ENCODE measurements at regions not wholly inside any gene's neighbourhood (a gene's known extent, or its start where the extent isn't known, plus 50 kb on each side); places are given as distances from the start of the nearest gene placed in this dataset.

- Histone ChIP-seq H3K36me3 (ENCODE audit: control insufficient read depth, insufficient read depth, low read length) (no peaks in the 10 kb centered on the region), H3K4me3 (ENCODE audit: low read depth, low read length) (no peak overlapping the region), H3K27ac (ENCODE audit: low read depth, low read length) (no peak overlapping the region), H3K4me1 (ENCODE audit: control insufficient read depth, insufficient read depth, low read length) (peaks cover 8% of the 10 kb centered on the region; the same call in 1 of the 2 replicates), H3K9ac (ENCODE audit: low read length) (no peak overlapping the region), H3K9me3 (ENCODE audit: control insufficient read depth, insufficient read depth, low read depth, low read length) (0 out of 2 replicates have a peak, but pooled peaks cover 3% of the 10 kb centered on the region), H3K27me3 (ENCODE audit: control insufficient read depth, insufficient read depth, low read length) (no peaks in the 10 kb centered on the region)
These were observed 152.2 kb downstream of the PSAT1 start for GRCh38 chr9:78448960-78449673.

DNA sequence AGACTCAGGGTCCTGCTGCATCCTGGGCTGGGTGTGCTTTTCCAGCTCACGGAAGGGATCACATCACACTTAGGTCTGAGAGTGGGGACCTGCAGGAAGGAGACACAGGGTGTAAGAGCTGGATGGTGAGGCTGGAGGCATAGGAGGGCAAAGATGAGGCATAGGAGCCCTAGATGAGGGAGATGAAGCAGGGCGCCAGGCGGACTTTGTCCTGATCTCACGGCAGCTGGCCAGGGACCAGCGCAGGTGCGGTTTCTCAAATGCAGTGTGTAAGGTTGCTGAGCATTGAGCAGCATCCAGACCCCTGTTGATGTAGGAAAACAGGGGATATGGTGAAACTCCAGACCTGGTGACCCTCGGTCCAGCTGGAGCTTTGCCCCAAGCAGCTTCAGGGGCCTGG is 156.5 kb downstream of the PSAT1 start:
- Histone ChIP-seq H3K27ac (ENCODE audit: low read depth, low read length) (no peak overlapping the region), H3K4me3 (ENCODE audit: low read depth, low read length) (no peak overlapping the region), H3K9me3 (ENCODE audit: control insufficient read depth, insufficient read depth, low read depth, low read length) (no peaks in the 10 kb centered on the region), H3K4me1 (ENCODE audit: control insufficient read depth, insufficient read depth, low read length) (peaks cover 8% of the 10 kb centered on the region; the same call in 1 of the 2 replicates), H3K36me3 (ENCODE audit: control insufficient read depth, insufficient read depth, low read length) (no peaks in the 10 kb centered on the region), H3K9ac (ENCODE audit: low read length) (no peak overlapping the region), H3K27me3 (ENCODE audit: control insufficient read depth, insufficient read depth, low read length) (no peaks in the 10 kb centered on the region)

- H3K9ac ChIP-seq (ENCODE audit: low read length) = no peak overlapping the region
- no peaks in the 10 kb centered on the region for H3K36me3 ChIP-seq (ENCODE audit: control insufficient read depth, insufficient read depth, low read length)
- H3K4me3 ChIP-seq (ENCODE audit: low read depth, low read length) = no peak overlapping the region
- H3K4me1 ChIP-seq (ENCODE audit: control insufficient read depth, insufficient read depth, low read length) = no peaks in the 10 kb centered on the region
- no peaks in the 10 kb centered on the region for H3K27me3 ChIP-seq (ENCODE audit: control insufficient read depth, insufficient read depth, low read length)
- H3K9me3 ChIP-seq (ENCODE audit: control insufficient read depth, insufficient read depth, low read depth, low read length) = peaks cover 17% of the 10 kb centered on the region; the same call in 1 of the 2 replicates
- H3K27ac ChIP-seq (ENCODE audit: low read depth, low read length) = no peak overlapping the region
These were observed 165.7 kb downstream of the PSAT1 start for GRCh38 chr9:78462611-78463010.

- Histone ChIP-seq H3K9ac (ENCODE audit: low read length) (no peak overlapping the region), H3K4me3 (ENCODE audit: low read depth, low read length) (no peak overlapping the region), H3K27ac (ENCODE audit: low read depth, low read length) (no peak overlapping the region), H3K9me3 (ENCODE audit: control insufficient read depth, insufficient read depth, low read depth, low read length) (peaks cover 17% of the 10 kb centered on the region; the same call in 1 of the 2 replicates), H3K4me1 (ENCODE audit: control insufficient read depth, insufficient read depth, low read length) (no peaks in the 10 kb centered on the region), H3K27me3 (ENCODE audit: control insufficient read depth, insufficient read depth, low read length) (no peaks in the 10 kb centered on the region), H3K36me3 (ENCODE audit: control insufficient read depth, insufficient read depth, low read length) (no peaks in the 10 kb centered on the region)
These were observed 166.8 kb downstream of the PSAT1 start for GRCh38 chr9:78463750-78464149.

- no peak overlapping the region for H3K27ac ChIP-seq (ENCODE audit: low read depth, low read length)
- no peak overlapping the region for H3K9ac ChIP-seq (ENCODE audit: low read length)
- H3K36me3 ChIP-seq (ENCODE audit: control insufficient read depth, insufficient read depth, low read length) = no peaks in the 10 kb centered on the region
- H3K4me3 ChIP-seq (ENCODE audit: low read depth, low read length) = no peak overlapping the region
- peaks cover 10% of the 10 kb centered on the region; the same call in 1 of the 2 replicates for H3K9me3 ChIP-seq (ENCODE audit: control insufficient read depth, insufficient read depth, low read depth, low read length)
- no peaks in the 10 kb centered on the region for H3K27me3 ChIP-seq (ENCODE audit: control insufficient read depth, insufficient read depth, low read length)
- no peaks in the 10 kb centered on the region for H3K4me1 ChIP-seq (ENCODE audit: control insufficient read depth, insufficient read depth, low read length)
These were observed 171.3 kb downstream of the PSAT1 start for GRCh38 chr9:78468231-78468630.

- no peaks in the 10 kb centered on the region for H3K4me1 ChIP-seq (ENCODE audit: control insufficient read depth, insufficient read depth, low read length)
- H3K4me3 ChIP-seq (ENCODE audit: low read depth, low read length) = no peak overlapping the region
- H3K27ac ChIP-seq (ENCODE audit: low read depth, low read length) = no peak overlapping the region
These were observed 172.2 kb downstream of the PSAT1 start for GRCh38 chr9:78468974-78469576.

DNA sequence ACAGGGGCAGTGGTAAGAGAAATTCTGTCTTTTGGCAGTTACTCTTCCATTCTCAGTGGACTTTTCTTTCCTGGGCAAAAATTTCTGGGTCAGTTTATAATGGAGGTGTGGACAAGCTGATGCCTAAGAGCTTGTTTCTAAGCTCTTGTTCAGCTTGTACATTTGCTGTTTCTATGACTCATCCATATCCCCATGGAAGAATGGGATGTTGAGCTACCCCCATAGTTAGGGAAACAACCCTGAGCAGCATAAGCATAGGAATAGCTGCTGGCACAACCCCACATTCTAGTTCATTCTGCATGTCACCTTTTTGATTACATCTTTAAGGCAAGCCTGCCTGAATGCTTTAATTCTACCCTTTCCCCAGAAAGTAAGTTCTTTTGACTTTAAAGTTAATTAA is 173.3 kb downstream of the PSAT1 start:
- no peak overlapping the region for H3K27ac ChIP-seq (ENCODE audit: low read depth, low read length)
- no peaks in the 10 kb centered on the region for H3K4me1 ChIP-seq (ENCODE audit: control insufficient read depth, insufficient read depth, low read length)
- H3K9ac ChIP-seq (ENCODE audit: low read length) = no peak overlapping the region
- H3K4me3 ChIP-seq (ENCODE audit: low read depth, low read length) = no peak overlapping the region
- H3K27me3 ChIP-seq (ENCODE audit: control insufficient read depth, insufficient read depth, low read length) = no peaks in the 10 kb centered on the region
- H3K9me3 ChIP-seq (ENCODE audit: control insufficient read depth, insufficient read depth, low read depth, low read length) = no peaks in the 10 kb centered on the region; the same call in 1 of the 2 replicates
- H3K36me3 ChIP-seq (ENCODE audit: control insufficient read depth, insufficient read depth, low read length) = no peaks in the 10 kb centered on the region

More at GRCh38 chr9:78468974-78469576, 172.2 kb downstream of the PSAT1 start:
- Histone ChIP-seq H3K9ac (ENCODE audit: low read length) (no peak overlapping the region), H3K27me3 (ENCODE audit: control insufficient read depth, insufficient read depth, low read length) (no peaks in the 10 kb centered on the region), H3K36me3 (ENCODE audit: control insufficient read depth, insufficient read depth, low read length) (no peaks in the 10 kb centered on the region), H3K9me3 (ENCODE audit: control insufficient read depth, insufficient read depth, low read depth, low read length) (peaks cover 5% of the 10 kb centered on the region; the same call in 1 of the 2 replicates)

DNA sequence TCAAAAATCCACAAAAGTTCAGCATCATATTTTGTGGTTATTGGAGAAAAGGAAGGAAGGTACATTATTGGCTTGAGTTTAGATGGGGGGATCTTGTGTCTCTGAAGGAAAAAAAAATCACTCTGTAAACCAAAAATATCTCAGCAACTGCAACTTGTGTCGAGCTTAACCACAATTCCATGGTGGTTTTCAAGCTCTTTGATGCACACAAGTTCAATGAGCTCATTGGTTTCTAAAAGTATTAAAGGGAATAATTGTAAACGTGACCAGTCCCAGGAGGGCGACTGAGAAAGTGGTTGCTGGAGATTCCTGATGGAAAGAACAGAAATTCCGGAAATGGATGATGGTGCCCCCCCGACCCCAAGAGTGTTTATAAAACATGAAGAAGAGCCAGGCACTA is 173.8 kb downstream of the PSAT1 start:
- no peaks in the 10 kb centered on the region for H3K27me3 ChIP-seq (ENCODE audit: control insufficient read depth, insufficient read depth, low read length)
- H3K4me3 ChIP-seq (ENCODE audit: low read depth, low read length) = no peak overlapping the region
- no peaks in the 10 kb centered on the region; the same call in 1 of the 2 replicates for H3K9me3 ChIP-seq (ENCODE audit: control insufficient read depth, insufficient read depth, low read depth, low read length)
- no peaks in the 10 kb centered on the region for H3K4me1 ChIP-seq (ENCODE audit: control insufficient read depth, insufficient read depth, low read length)
- H3K36me3 ChIP-seq (ENCODE audit: control insufficient read depth, insufficient read depth, low read length) = no peaks in the 10 kb centered on the region
- H3K27ac ChIP-seq (ENCODE audit: low read depth, low read length) = no peak overlapping the region
- H3K9ac ChIP-seq (ENCODE audit: low read length) = no peak overlapping the region

GRCh38 chr9:78472111-78472510 is 175.2 kb downstream of the PSAT1 start:
- Histone ChIP-seq H3K36me3 (ENCODE audit: control insufficient read depth, insufficient read depth, low read length) (no peaks in the 10 kb centered on the region), H3K4me3 (ENCODE audit: low read depth, low read length) (no peak overlapping the region), H3K27ac (ENCODE audit: low read depth, low read length) (no peak overlapping the region), H3K9ac (ENCODE audit: low read length) (no peak overlapping the region), H3K4me1 (ENCODE audit: control insufficient read depth, insufficient read depth, low read length) (no peaks in the 10 kb centered on the region), H3K9me3 (ENCODE audit: control insufficient read depth, insufficient read depth, low read depth, low read length) (no peaks in the 10 kb centered on the region; the same call in 1 of the 2 replicates), H3K27me3 (ENCODE audit: control insufficient read depth, insufficient read depth, low read length) (no peaks in the 10 kb centered on the region)

- no peak overlapping the region for H3K4me3 ChIP-seq (ENCODE audit: low read depth, low read length)
- no peaks in the 10 kb centered on the region for H3K4me1 ChIP-seq (ENCODE audit: control insufficient read depth, insufficient read depth, low read length)
- peaks cover 16% of the 10 kb centered on the region for H3K9me3 ChIP-seq (ENCODE audit: control insufficient read depth, insufficient read depth, low read depth, low read length)
- H3K27ac ChIP-seq (ENCODE audit: low read depth, low read length) = no peak overlapping the region
- H3K36me3 ChIP-seq (ENCODE audit: control insufficient read depth, insufficient read depth, low read length) = no peaks in the 10 kb centered on the region
- no peak overlapping the region for H3K9ac ChIP-seq (ENCODE audit: low read length)
- H3K27me3 ChIP-seq (ENCODE audit: control insufficient read depth, insufficient read depth, low read length) = no peaks in the 10 kb centered on the region
These were observed 182.5 kb downstream of the PSAT1 start for GRCh38 chr9:78479441-78479840.

- Histone ChIP-seq H3K27ac (ENCODE audit: low read depth, low read length) (no peak overlapping the region; the same call in 1 of the 2 replicates), H3K9ac (ENCODE audit: low read length) (no peak overlapping the region), H3K4me3 (ENCODE audit: low read depth, low read length) (no peak overlapping the region), H3K4me1 (ENCODE audit: control insufficient read depth, insufficient read depth, low read length) (no peaks in the 10 kb centered on the region), H3K36me3 (ENCODE audit: control insufficient read depth, insufficient read depth, low read length) (no peaks in the 10 kb centered on the region), H3K9me3 (ENCODE audit: control insufficient read depth, insufficient read depth, low read depth, low read length) (peaks cover 12% of the 10 kb centered on the region), H3K27me3 (ENCODE audit: control insufficient read depth, insufficient read depth, low read length) (no peaks in the 10 kb centered on the region)
These were observed 189.7 kb downstream of the PSAT1 start for GRCh38 chr9:78486661-78487060.
